PC-3 (cell line): ENCODE measurements at regions not wholly inside any gene's neighbourhood (a gene's known extent, or its start where the extent isn't known, plus 50 kb on each side); places are given as distances from the start of the nearest gene placed in this dataset.

Experiments
- ATAC-seq: fragments of 200-7000 bp; cut with Tn5 transposase; 2 replicates; pipeline ENCODE4 v1.9.1; 2020; ENCODE audit warnings: mild to moderate bottlenecking, moderate library complexity
- BruUV-seq: library from RNA; stranded (reverse); fragments of 400-500 nt; replicated peaks from 2 replicates; lab custom pipeline; 2021; lab: Mats Ljungman, UMichigan
- CTCF ChIA-PET: fragments of 300-600 bp; sonication (Branson Sonifier 250); formaldehyde crosslinking; loops from one replicate; lab custom pipeline; 2022; ENCODE audit warnings: antibody characterized with exemption; lab: Charles Lee
- POLR2A ChIA-PET: fragments of 300-600 bp; sonication (Branson Sonifier 250); formaldehyde crosslinking; loops from one replicate; lab custom pipeline; 2022; ENCODE audit warnings: antibody characterized with exemption; ENCODE audit not compliant: unreplicated experiment; lab: Charles Lee
- DNase-seq: peaks from one replicate; pipeline ENCODE4 v3.0.0-alpha.2; 2015
- H2AFZ ChIP-seq: fragments of 300-600 bp; sonication (generic); 2 replicates; pipeline ENCODE4 v1.6.0; 2016; ENCODE audit warnings: antibody characterized with exemption, low read length
- H3F3A ChIP-seq: fragments of 300-600 bp; sonication (generic); one replicate; pipeline ENCODE4 v1.6.0; 2017; ENCODE audit warnings: antibody characterized with exemption, low read length, control low read depth, mild to moderate bottlenecking; ENCODE audit not compliant: unreplicated experiment
- H3K27ac ChIP-seq: fragments of 300-600 bp; sonication (generic); 2 replicates; pipeline ENCODE4 v1.5.1; 2016; ENCODE audit warnings: mild to moderate bottlenecking, low read length
- H3K27me3 ChIP-seq: fragments of 300-600 bp; sonication (generic); 2 replicates; pipeline ENCODE4 v1.6.1; 2016; ENCODE audit warnings: low read length, mixed read lengths
- H3K36me3 ChIP-seq: fragments of 300-600 bp; sonication (generic); 2 replicates; pipeline ENCODE4 v1.6.1; 2016; ENCODE audit warnings: low read depth, mixed run types, low read length, mixed read lengths
- H3K4me1 ChIP-seq: fragments of 300-600 bp; sonication (generic); 2 replicates; pipeline ENCODE4 v1.5.1; 2016; ENCODE audit warnings: low read length; ENCODE audit not compliant: insufficient read depth
- H3K4me2 ChIP-seq: fragments of 300-600 bp; sonication (generic); 2 replicates; pipeline ENCODE4 v1.6.0; 2016; ENCODE audit warnings: low read length
- H3K4me3 ChIP-seq: fragments of 300-600 bp; sonication (generic); 2 replicates; pipeline ENCODE4 v1.5.1; 2016; ENCODE audit warnings: mild to moderate bottlenecking, low read length, mixed read lengths
- H3K79me2 ChIP-seq: fragments of 300-600 bp; sonication (generic); 2 replicates; pipeline ENCODE4 v1.6.1; 2017; ENCODE audit warnings: low read length, mixed read lengths
- H3K9ac ChIP-seq: fragments of 300-600 bp; sonication (generic); 2 replicates; pipeline ENCODE4 v1.6.0; 2016; ENCODE audit warnings: mild to moderate bottlenecking, low read length
- H3K9me2 ChIP-seq: fragments of 300-600 bp; sonication (generic); replicated peaks from 2 replicates; pipeline ENCODE4 v1.6.1; 2016; ENCODE audit warnings: mixed run types, low read length, mixed read lengths
- H3K9me3 ChIP-seq: fragments of 300-600 bp; sonication (generic); 2 replicates; pipeline ENCODE4 v1.6.1; 2016; ENCODE audit warnings: low read length, mixed read lengths
- H4K20me1 ChIP-seq: fragments of 300-600 bp; sonication (generic); 2 replicates; pipeline ENCODE4 v1.6.1; 2016; ENCODE audit warnings: low read length, mixed read lengths
- CTCF ChIP-seq: fragments of 300-600 bp; sonication (generic); conservative IDR thresholded peaks from 2 replicates; pipeline ENCODE4 v1.5.1; 2017; ENCODE audit warnings: antibody characterized with exemption, low read depth, mild to moderate bottlenecking, low read length
- EZH2 ChIP-seq: fragments of 300-600 bp; sonication (generic); IDR thresholded peaks from one replicate; pipeline ENCODE4 v1.6.1; 2017; ENCODE audit warnings: antibody characterized with exemption, mild to moderate bottlenecking, low read length; ENCODE audit not compliant: unreplicated experiment
- EZH2phosphoT487 ChIP-seq: fragments of 300-600 bp; sonication (generic); IDR thresholded peaks from 2 replicates; pipeline ENCODE4 v1.6.1; 2018; ENCODE audit warnings: mild to moderate bottlenecking, antibody characterized with exemption, low read length, borderline replicate concordance
- intact Hi-C: fragments of 100-400 bp; cut with micrococcal nuclease; formaldehyde crosslinking; loops from 2 replicates; pipeline ENCODE4 v1.9.0; 2023

- Histone ChIP-seq H3K27me3 (no peaks in the 10 kb centered on the region), H3K27ac (no peak overlapping the region), H3K36me3 (no peaks in the 10 kb centered on the region), H3F3A (no peaks in the 10 kb centered on the region), H3K79me2 (no peaks in the 10 kb centered on the region), H3K4me2 (no peak overlapping the region), H2AFZ (no peak overlapping the region), H4K20me1 (no peaks in the 10 kb centered on the region), H3K9ac (no peak overlapping the region), H3K4me1 (no peaks in the 10 kb centered on the region), H3K4me3 (no peak overlapping the region), H3K9me2 (no peaks in the 10 kb centered on the region), H3K9me3 (no peaks in the 10 kb centered on the region)
- ChIA-PET POLR2A (no interaction called here), CTCF (no interaction called here)
- ATAC-seq: no peak
- BruUV-seq: no TSS peak
- intact Hi-C loops: no loop called here
- TF ChIP-seq CTCF: no peak
- TF ChIP-seq EZH2phosphoT487: no peak
- no peak for TF ChIP-seq EZH2
- no peak for DNase-seq
Observed at GRCh38 chr2:204356151-204356641, 189.1 kb upstream of the PARD3B start.

- no peak overlapping the region for H3K4me3 ChIP-seq
- no peaks in the 10 kb centered on the region for H4K20me1 ChIP-seq
- H3K4me1 ChIP-seq: no peaks in the 10 kb centered on the region
- H3K79me2 ChIP-seq: no peaks in the 10 kb centered on the region
- no peaks in the 10 kb centered on the region for H3K9me2 ChIP-seq
- intact Hi-C loops: no loop called here
- no peak overlapping the region for H3K9ac ChIP-seq
- DNase-seq (no peak), ATAC-seq (no peak)
- TF ChIP-seq EZH2phosphoT487: no peak
- no peak for TF ChIP-seq EZH2
- TF ChIP-seq CTCF: no peak
- H3K9me3 ChIP-seq: no peaks in the 10 kb centered on the region
- ChIA-PET POLR2A (no interaction called here), CTCF (no interaction called here)
- no peak overlapping the region for H3K27ac ChIP-seq
- H3K36me3 ChIP-seq: no peaks in the 10 kb centered on the region
- H3F3A ChIP-seq: no peaks in the 10 kb centered on the region
- BruUV-seq: no TSS peak
- no peak overlapping the region for H3K4me2 ChIP-seq
- no peaks in the 10 kb centered on the region for H3K27me3 ChIP-seq
- H2AFZ ChIP-seq: no peak overlapping the region
Observed at GRCh38 chr2:204357286-204357685, 188.0 kb upstream of the PARD3B start.

GRCh38 chr2:204359076-204359475, 186.2 kb upstream of the PARD3B start:
- Histone ChIP-seq H3K4me2 (no peak overlapping the region), H4K20me1 (no peaks in the 10 kb centered on the region), H3K27me3 (no peaks in the 10 kb centered on the region), H2AFZ (no peak overlapping the region), H3K79me2 (no peaks in the 10 kb centered on the region), H3K27ac (no peak overlapping the region), H3K9me2 (no peaks in the 10 kb centered on the region), H3K9me3 (no peaks in the 10 kb centered on the region), H3K9ac (no peak overlapping the region), H3K4me3 (no peak overlapping the region), H3K36me3 (no peaks in the 10 kb centered on the region), H3K4me1 (no peaks in the 10 kb centered on the region), H3F3A (no peaks in the 10 kb centered on the region)
- TF ChIP-seq CTCF: no peak
- no peak for TF ChIP-seq EZH2phosphoT487
- no peak for TF ChIP-seq EZH2
- CTCF ChIA-PET: no interaction called here
- no TSS peak for BruUV-seq
- ATAC-seq (no peak), DNase-seq (no peak)
- intact Hi-C loops: no loop called here
- POLR2A ChIA-PET: no interaction called here
